Neural cell (in vitro differentiated cells): ENCODE measurements at regions not wholly inside any gene's neighbourhood (a gene's known extent, or its start where the extent isn't known, plus 50 kb on each side); places are given as distances from the start of the nearest gene placed in this dataset.

Experiments
- CTCF ChIP-seq: fragments of 450-650 bp; IDR thresholded peaks from 2 replicates; pipeline ENCODE4 v1.5.1; 2014; ENCODE audit warnings: antibody characterized with exemption, mild to moderate bottlenecking, moderate library complexity; ENCODE audit not compliant: poor library complexity, severe bottlenecking
- EP300 ChIP-seq: fragments of 450-650 bp; conservative IDR thresholded peaks from 2 replicates; pipeline ENCODE4 v1.6.1; 2014; ENCODE audit warnings: antibody characterized with exemption, mild to moderate bottlenecking, moderate library complexity; ENCODE audit not compliant: poor library complexity, severe bottlenecking

DNA sequence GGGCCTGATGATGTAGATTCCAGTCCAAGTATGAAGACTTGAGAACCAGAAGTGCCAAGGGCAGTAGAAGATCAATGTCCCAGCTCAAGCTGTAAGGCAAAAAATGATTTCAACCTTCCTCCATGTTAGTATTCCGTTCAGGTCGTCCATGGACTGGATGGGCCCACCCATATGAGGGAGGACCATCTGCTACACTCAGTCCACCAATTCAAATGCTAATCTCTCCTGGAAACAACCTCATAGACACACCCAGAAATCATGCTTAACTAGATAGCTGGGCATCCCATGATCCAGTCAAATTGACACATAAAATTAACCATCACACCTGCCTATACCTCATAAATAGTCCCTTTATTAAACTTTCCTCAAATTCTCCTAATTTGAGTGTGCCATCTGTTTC lies 73.3 kb upstream of the NFASC start:
- no peak for TF ChIP-seq CTCF
- TF ChIP-seq EP300 = no peak
